Prostate gland (tissue), 2 donors: ENCODE measurements at regions not wholly inside any gene's neighbourhood (a gene's known extent, or its start where the extent isn't known, plus 50 kb on each side); places are given as distances from the start of the nearest gene placed in this dataset.

Experiments used
- POLR2A ChIP-seq: fragments of 450-650 bp; IDR thresholded peaks from one replicate; pipeline ENCODE4 v1.6.1; 2016; ENCODE audit warnings: antibody characterized with exemption, mild to moderate bottlenecking
- POLR2AphosphoS5 ChIP-seq: sonication (generic); formaldehyde crosslinking; IDR thresholded peaks from one replicate; pipeline ENCODE4 v1.6.1; 2017; ENCODE audit warnings: antibody characterized with exemption
- TF ChIP-seq, protein P1 (sequence below), 4 experiments: fragments of 200-600 bp in 2 of 4; fragments of 450-650 bp in 2 of 4; sonication (generic) in 2 of 4; IDR thresholded peaks; 1 replicate in 3 of 4; 2 replicates in 1 of 4; pipeline ENCODE4 v1.5.1; 2016 to 2019; ENCODE audit warnings: antibody characterized with exemption in 4 of 4, mild to moderate bottlenecking in 2 of 4, moderate library complexity in 2 of 4

DNA sequence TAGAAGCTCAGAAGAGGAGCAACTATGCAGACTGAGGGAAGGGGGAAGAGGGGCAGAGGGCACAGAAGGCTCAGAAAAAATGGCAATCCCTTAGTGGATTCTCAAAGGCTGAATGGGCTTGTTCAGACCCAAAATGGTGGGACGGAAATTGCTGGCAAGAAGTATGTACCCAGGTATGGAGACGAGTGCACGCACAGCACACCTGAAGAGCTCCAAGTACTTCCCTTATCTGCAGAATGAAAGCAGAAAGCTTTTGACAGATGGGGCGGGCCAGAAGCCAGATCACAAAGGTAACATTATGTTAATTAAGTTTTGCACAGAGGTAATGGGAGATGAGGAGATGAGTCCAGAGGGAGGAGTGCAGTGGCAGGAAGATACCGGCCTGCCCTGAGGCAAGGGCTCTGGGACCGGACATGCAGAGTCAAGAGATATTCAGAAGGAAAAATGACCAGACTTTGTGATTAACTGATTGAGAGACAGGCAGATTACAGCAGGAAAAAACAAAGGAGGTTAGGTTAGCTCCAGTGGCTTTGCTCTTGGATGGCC, 138.1 kb upstream of the PIK3R1 start:
- TF ChIP-seq, protein P1, sequence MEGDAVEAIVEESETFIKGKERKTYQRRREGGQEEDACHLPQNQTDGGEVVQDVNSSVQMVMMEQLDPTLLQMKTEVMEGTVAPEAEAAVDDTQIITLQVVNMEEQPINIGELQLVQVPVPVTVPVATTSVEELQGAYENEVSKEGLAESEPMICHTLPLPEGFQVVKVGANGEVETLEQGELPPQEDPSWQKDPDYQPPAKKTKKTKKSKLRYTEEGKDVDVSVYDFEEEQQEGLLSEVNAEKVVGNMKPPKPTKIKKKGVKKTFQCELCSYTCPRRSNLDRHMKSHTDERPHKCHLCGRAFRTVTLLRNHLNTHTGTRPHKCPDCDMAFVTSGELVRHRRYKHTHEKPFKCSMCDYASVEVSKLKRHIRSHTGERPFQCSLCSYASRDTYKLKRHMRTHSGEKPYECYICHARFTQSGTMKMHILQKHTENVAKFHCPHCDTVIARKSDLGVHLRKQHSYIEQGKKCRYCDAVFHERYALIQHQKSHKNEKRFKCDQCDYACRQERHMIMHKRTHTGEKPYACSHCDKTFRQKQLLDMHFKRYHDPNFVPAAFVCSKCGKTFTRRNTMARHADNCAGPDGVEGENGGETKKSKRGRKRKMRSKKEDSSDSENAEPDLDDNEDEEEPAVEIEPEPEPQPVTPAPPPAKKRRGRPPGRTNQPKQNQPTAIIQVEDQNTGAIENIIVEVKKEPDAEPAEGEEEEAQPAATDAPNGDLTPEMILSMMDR (IDR thresholded peaks at IDR 0.05): no peak
- TF ChIP-seq POLR2AphosphoS5 (no peak), POLR2A (no peak)
